Panc1 (cell line): ENCODE measurements at regions not wholly inside any gene's neighbourhood (a gene's known extent, or its start where the extent isn't known, plus 50 kb on each side); places are given as distances from the start of the nearest gene placed in this dataset.

Source experiments
- POLR2AphosphoS5 ChIP-seq: IDR thresholded peaks from 2 replicates; pipeline ENCODE4 v1.6.1; 2012; ENCODE audit warnings: mild to moderate bottlenecking, low read depth, low read length, moderate library complexity
- SIN3A ChIP-seq: IDR thresholded peaks from 2 replicates; pipeline ENCODE4 v1.6.1; 2012; ENCODE audit warnings: low read depth, mild to moderate bottlenecking, low read length, moderate library complexity, borderline replicate concordance; ENCODE audit not compliant: insufficient read depth
- TCF7L2 ChIP-seq: IDR thresholded peaks from 2 replicates; pipeline ENCODE4 v1.6.1; 2011; ENCODE audit warnings: mild to moderate bottlenecking, low read depth, low read length, inconsistent platforms
- TF ChIP-seq, protein P1 (sequence below): fragments of 450-650 bp; IDR thresholded peaks from 2 replicates; pipeline ENCODE4 v1.5.1; 2017; ENCODE audit warnings: mild to moderate bottlenecking
- TF ChIP-seq, protein P2 (sequence below), 2 experiments: IDR thresholded peaks; 2 replicates each; pipeline ENCODE4 v1.6.1; 2011 to 2012; ENCODE audit warnings: low read depth in 2 of 2, control low read depth in 1 of 2, low read length in 1 of 2, mild to moderate bottlenecking in 1 of 2, moderate library complexity in 1 of 2; ENCODE audit not compliant: insufficient read depth in 1 of 2

DNA sequence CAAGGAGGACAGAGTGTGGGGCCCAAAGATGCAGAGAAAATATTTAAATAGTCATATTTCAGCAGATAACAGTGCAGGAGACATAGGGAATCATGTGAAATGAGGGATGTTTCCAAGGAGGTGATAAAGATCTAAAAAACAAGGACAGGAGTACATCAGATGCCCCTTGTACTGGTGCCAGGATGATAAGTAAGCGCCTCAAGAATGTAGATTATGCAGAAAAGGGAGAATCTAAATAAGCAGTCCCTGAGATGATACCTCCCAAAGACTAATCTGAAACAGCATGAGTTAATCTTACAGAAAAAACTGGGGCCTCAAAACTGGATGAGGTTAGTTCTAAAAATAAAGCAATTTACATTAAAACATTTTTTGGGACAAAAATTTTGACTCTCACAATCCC is 136.1 kb upstream of the WDFY3 start:
- no peak for TF ChIP-seq POLR2AphosphoS5
- TF ChIP-seq SIN3A, result no peak
- TF ChIP-seq, protein P1, sequence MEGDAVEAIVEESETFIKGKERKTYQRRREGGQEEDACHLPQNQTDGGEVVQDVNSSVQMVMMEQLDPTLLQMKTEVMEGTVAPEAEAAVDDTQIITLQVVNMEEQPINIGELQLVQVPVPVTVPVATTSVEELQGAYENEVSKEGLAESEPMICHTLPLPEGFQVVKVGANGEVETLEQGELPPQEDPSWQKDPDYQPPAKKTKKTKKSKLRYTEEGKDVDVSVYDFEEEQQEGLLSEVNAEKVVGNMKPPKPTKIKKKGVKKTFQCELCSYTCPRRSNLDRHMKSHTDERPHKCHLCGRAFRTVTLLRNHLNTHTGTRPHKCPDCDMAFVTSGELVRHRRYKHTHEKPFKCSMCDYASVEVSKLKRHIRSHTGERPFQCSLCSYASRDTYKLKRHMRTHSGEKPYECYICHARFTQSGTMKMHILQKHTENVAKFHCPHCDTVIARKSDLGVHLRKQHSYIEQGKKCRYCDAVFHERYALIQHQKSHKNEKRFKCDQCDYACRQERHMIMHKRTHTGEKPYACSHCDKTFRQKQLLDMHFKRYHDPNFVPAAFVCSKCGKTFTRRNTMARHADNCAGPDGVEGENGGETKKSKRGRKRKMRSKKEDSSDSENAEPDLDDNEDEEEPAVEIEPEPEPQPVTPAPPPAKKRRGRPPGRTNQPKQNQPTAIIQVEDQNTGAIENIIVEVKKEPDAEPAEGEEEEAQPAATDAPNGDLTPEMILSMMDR, result no peak
- TF ChIP-seq, protein P2, sequence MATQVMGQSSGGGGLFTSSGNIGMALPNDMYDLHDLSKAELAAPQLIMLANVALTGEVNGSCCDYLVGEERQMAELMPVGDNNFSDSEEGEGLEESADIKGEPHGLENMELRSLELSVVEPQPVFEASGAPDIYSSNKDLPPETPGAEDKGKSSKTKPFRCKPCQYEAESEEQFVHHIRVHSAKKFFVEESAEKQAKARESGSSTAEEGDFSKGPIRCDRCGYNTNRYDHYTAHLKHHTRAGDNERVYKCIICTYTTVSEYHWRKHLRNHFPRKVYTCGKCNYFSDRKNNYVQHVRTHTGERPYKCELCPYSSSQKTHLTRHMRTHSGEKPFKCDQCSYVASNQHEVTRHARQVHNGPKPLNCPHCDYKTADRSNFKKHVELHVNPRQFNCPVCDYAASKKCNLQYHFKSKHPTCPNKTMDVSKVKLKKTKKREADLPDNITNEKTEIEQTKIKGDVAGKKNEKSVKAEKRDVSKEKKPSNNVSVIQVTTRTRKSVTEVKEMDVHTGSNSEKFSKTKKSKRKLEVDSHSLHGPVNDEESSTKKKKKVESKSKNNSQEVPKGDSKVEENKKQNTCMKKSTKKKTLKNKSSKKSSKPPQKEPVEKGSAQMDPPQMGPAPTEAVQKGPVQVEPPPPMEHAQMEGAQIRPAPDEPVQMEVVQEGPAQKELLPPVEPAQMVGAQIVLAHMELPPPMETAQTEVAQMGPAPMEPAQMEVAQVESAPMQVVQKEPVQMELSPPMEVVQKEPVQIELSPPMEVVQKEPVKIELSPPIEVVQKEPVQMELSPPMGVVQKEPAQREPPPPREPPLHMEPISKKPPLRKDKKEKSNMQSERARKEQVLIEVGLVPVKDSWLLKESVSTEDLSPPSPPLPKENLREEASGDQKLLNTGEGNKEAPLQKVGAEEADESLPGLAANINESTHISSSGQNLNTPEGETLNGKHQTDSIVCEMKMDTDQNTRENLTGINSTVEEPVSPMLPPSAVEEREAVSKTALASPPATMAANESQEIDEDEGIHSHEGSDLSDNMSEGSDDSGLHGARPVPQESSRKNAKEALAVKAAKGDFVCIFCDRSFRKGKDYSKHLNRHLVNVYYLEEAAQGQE (IDR thresholded peaks at IDR 0.05; ENCODE audit: insufficient read depth in 1 of 2, low read depth in 2 of 2, low read length in 1 of 2), result no peak
- no peak for TF ChIP-seq TCF7L2
